HT1080 (cell line): ENCODE measurements at regions not wholly inside any gene's neighbourhood (a gene's known extent, or its start where the extent isn't known, plus 50 kb on each side); places are given as distances from the start of the nearest gene placed in this dataset.

ENCODE experiments used
- DNase-seq: peaks from one replicate; pipeline ENCODE4 v3.0.0-alpha.2; 2015; ENCODE audit warnings: low read depth

DNA sequence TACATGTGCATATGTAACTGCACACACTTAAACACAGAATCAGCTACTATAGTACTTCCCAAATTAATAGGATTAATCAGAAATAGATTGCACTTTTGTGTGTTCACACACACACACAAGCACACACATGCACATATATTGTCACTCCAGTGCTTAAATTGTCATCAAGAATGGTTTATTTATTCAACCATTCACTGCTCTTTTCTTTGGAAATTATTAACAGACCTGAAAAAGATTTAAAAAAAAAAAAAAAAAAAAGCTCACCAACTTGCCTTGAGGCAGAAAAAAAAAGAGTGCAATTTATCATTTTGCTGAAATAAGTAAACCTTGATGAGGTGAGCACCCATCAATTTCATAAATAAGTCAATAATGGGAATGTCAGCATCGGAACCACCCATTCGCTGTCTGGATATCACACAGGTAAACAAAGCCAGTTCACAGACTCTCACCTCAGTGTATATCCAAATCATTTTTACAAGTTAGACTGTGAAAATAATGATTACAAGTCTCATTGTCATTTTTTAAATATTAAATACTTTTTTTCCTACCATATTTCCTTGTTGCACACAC, 562.8 kb downstream of the BNC2 start:
- DNase-seq, result no peak

DNA sequence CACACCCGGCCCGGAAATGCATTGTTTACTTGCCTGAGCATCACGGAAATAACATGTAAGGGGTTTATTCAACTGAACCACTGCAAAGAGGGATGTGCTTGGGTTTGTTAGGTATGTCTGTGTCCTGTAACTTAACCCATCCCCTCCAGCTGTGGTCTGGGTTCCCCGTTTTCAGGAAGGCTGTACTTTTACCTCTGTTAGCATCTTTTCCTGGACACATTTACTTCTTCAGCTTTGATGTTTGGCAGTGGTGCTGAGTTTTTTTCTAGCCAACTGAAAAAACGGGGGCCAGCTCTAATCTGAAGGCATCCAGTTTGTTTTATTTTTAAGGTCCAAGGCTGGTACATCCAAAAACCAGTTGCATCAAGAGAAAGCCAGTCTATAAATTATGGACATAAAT, 561.8 kb downstream of the BNC2 start:
- no peak for DNase-seq

DNA sequence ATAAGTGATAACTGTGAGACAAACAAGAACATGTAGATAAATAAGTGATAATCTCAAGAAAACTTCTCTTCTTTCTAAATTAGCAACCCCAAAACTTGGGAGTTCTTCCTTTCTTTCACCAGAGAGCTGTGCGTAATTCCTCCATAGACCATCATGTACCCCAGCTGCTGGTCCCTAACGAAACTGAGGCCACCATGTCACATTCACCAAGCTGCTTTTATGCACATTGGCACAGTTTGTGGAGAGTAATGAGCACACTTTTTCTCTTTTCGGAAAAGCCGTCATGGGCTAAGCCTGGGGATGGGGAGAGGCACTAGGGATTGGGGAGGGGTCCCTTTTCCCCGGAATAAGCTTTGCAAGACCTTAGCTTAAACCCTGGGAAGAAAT, 561.4 kb downstream of the BNC2 start:
- no peak for DNase-seq

DNA sequence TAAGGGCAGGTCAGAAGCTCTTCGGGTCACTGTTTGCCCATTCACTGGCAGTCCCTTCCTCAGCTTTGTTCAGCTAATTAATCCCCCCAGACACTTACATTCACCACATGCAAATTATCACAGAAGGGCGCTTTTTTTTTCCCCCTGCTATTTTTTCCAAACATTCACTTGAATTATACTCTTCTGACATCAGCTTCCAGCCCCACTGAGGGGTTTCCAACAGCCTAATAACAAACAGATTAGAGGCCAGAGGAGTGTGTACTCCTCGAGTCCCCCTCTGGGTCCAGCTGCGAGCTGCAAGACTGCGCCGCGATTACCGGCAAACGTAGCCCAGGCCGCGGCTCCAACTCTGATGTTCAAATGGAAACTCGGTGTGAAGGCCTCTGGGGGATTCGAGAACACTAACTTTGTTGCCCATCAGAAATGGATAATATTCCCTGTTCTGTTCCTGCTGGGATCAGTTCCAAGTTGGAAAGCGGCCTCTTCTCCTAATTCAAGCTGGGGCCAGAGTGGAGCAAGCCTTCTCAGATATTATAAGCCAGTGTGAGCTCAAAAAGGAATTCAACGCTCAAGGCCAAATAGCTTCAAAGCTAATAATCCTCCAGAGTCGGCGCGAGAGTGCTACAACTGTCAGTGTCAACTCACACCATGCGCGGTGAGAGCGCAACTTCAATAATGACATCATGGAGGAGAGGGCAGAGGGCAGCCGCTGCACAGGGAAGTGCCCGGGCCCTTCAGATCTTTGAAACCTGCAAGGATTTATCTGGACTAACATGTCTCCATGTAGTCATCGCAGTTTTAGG, 560.8 kb downstream of the BNC2 start:
- DNase-seq, result no peak

DNA sequence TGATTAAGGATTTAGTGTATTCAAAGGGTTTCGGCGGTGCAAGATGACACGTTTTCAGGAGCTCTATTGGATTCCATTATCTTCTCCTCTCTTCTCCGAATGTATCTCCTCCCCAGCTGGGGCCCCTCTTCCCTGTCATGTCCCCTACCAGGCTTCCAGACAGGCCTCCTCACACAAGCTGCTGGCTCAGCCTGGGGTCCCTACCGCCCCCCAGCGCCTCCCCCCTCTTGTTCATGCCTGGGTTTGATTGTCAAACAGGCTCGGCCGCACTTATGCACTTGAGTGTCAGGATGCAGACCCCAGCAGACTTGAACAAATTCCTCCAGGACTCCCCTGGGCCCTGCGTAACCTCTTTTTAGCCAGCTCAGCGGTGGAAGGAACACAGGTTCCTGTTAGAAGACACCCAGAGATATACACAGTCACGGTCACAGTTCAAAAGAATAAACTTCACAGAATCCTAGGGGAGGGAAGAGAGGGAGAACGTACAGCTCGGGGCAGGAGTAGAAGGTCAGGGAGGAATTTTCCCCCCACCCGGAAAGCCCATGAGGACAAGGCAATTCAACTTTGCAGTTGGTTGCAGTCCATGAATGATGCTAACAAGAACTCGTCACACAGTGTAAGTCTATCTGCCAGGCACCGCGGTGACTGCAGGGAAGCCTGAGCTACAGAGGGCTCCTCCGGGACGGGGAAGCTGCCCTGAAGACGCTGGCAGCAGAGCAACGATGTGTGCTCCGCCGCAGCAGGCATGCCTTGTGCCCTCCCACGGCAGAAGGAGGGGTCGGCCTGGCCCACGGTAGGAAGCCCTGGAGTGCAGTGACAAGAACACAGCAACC, 560.0 kb downstream of the BNC2 start:
- no peak for DNase-seq

DNA sequence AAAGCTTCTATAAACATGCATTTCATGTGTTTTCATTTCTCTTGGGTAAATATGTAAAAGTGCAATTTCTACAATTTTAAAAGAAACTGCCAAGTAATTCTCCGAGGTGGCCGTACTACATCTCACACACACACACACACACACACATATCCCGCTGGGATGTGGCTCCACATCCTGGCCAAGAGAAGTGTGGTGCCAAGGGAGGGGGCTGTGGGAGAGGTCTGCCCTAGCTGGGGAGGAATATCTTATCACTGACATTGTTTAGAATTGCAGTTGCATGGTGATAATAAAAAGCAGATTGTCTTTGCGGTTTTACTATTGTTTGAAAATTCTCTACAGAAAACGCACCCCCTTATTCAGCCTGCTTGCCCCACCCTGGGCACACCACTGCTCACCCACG, 558.4 kb downstream of the BNC2 start:
- DNase-seq, result no peak

DNA sequence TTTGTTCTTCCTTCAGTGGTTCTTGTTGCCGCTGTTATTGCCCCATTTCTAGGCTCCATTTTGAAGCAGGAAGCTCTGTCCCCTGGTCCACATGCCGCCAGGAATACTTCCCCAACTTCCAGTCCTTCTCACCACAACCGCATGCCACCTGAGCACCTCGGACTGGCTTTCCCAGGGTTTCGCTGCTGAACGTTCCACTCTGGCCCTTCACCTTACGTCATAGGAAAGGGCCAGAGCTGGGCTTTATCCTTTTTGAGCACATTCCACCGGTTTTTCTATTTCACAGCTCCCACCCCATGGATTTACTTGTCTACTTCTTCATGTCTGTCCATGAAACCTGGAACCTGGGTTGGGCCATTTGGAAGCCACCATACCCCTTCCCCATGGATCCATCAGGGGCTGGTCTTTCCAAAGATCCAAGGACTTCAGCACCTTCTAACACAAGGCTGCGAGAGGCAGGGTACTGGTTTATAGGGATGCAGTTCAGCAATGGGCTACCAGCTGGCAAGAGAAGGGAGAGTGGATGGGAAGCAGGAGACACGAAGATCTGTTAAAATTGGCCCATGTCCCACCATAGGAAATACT, 557.4 kb downstream of the BNC2 start:
- no peak for DNase-seq

DNA sequence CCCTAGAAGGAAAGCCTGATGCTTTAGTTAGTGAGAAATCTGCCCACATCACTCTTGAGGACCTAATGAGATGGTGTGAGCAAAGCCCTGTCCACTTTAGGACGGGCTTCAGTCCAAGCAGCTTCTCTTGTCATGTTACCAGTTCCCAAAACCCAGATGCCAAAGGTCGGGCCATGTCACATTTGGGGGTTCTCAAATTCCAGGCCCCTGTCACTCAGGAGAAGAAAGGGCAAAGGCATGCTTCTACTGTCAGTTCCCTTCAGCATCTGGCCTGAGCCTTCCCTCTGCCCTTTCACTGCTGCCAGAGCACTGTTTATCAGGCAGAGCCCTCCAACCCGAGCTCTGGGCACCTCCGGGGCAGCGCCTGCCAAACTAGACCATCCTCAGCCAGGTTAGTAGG, 556.0 kb downstream of the BNC2 start:
- no peak for DNase-seq

DNA sequence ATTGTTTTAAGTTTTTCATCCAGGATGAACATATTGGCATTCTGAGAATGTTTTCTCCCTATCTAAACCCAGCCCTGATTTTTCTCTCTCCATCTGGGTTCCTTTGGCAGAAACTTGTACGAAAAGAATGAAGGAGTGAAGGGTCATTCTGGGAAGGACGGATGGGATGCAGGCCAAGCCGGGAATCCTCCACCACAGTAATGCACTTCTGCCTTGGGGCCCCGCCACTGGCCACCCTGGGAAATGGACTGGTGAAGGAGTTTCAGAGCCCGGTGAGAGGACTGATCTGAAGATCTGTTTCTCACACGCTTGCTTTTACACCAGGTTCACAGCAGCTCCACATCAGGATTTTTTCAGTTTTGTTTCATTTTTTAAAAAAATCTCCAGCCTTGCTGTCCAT, 554.8 kb downstream of the BNC2 start:
- no peak for DNase-seq

DNA sequence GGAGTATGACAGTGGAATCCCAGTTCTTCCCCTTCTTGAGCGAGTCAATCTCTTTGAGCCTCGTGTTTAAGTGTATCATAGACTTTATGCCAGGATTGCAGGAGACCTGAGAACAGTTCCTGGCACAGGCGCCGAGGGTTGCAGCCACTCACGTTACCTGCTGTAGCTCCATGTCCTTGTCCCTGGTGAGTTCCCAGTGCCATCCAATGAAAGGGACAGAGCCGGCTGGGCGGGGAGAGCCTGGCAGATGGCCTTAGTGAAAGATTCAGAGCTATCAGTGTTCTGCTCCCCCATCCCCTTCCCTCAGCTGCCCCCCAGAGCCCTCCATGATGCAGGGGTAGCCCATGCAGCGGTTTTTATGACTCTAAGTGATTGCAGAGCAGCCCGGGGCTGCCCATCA, 554.0 kb downstream of the BNC2 start:
- no peak for DNase-seq

DNA sequence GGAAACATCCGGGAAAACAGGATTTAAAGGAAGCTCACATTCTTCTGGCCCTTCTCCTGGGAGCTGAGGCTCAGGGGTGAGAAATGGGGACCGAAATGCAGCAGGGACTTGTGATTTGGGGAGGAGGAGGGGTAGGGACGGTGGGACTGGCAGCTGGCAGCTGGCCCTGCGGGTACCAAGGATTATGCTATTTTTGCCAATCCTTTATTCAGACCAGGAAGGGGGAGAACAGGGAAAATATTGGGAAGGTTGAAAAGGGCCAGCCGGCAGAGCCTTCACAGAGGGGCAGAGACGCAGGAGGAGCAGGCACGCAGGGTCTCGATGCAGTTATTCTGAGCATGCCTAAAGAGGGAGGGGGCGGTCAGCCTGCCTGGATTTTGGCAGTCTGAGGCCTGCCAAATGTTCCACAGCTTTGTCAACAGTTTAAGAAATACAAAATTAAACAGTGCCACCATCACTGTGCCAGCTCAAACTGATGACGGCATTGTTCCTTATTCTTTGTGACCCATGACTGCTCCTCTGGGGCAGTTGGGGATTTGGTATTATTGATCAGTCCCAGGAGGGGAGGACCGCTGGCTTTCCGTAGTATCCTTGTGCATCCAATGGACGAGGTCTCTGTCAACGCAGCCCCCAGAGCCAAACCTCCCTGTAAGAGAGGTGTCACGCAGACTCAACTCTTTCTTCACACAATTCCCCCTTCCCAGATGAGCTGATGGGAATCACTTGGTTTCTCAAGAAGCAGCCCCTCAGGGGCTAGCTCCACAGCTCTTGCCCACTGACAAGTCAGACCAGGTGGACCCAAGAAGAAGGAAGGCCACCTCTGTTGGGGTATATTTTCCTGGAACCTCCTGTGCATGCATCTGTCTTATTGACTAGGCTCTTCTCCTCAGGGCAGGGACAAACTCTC, 553.3 kb downstream of the BNC2 start:
- DNase-seq, result no peak

DNA sequence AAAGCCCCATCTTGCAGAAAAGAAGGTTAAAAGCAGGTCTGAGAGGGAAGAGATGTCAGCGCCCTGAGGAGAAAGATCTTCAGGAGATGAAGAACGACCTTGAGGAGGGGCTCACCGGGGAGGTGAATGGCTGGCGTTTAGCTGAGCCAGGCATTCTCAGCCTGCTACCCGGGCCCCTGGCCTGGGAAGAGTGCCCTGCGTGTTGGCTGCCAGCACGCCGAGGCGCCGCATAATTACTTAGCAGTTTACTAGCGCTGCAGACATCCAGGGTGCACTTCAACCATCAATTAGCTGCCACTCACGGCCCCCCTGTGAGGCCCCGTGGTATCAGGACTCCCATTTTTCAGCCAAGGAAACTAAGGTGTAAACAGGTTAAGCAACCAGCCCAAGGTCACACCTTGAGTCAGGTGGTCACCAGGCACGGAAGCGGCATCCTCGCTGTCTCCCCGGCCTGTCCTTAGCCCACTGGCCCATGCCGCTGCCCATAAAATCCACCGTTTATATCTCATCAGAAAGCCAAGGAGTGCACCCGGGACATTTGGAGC, 551.9 kb downstream of the BNC2 start:
- no peak for DNase-seq

DNA sequence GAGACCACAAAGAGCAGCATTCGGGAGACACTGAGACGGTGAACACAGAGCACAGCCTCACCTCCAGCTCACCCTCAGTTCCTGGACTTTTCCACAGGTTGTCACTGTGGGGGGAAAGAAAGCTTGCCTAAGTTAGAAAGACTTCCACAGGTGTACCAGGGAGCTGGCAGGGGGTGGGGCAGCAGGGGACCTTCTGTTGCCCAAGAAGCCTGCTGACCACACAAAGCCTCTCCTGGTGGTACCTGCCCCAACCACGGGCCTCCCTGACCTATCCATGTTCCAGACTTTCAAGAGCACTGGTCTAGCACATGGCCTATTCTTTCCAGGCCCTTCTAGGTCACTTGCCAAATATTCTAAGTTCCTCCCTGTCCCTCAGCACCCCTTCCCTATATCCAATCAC, 550.8 kb downstream of the BNC2 start:
- no peak for DNase-seq

DNA sequence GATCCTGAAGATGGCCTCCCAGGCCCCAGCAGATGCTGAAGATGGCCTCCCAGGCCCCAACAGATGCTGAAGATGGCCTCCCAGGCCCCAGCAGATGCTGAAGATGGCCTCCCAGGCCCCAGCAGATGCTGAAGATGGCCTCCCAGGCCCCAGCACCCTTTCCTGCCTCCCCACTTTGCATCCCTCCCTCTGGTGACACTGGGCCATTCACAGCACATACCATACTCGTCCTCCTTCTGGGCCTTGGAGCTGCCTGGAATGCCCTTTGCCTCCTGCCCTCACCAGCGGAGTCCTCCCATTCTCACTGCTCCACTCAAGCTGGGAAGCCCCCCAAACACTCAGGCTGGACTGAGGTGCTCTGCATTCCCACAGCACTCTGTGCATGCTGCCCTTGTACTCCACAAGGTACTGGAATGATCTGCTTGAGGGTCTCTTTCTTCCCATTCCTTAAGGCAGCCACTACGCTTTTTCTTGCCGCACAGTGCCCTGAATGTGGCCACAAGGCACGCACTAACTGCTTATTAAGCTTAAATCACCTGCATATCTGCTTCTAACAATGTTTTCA, 550.0 kb downstream of the BNC2 start:
- DNase-seq, result no peak

DNA sequence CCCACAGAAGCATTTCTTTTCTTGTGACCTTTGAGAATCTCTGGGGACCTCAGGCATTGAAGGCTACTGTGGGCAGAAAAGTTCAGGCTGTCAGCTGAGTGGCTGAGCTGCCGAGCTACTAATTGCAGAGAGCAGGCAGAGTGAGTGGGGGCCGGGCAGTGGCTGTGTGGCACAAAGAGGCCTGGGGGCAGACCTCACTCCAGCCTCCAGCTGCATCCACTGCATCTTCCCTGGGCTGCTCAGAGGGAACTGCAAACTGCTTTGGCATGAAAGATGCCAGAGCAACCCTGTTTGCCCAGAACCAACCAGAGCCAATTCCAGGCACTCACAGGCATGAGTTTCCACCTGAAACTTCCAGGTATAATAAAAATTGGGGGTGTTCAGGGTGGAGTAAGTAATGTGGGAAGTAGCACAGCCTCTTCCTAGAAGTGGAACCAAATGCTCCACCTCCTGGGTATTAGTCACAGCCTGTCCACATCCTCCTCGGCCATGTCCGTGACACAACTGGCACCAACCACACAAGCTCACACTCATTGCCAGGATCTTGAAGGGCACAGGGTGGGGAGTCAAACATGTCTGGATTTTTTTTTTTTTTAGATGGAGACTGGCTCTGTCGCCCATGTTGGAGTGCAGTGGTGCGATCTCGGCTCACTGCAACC, 548.9 kb downstream of the BNC2 start:
- DNase-seq, result peak; percentile 86

DNA sequence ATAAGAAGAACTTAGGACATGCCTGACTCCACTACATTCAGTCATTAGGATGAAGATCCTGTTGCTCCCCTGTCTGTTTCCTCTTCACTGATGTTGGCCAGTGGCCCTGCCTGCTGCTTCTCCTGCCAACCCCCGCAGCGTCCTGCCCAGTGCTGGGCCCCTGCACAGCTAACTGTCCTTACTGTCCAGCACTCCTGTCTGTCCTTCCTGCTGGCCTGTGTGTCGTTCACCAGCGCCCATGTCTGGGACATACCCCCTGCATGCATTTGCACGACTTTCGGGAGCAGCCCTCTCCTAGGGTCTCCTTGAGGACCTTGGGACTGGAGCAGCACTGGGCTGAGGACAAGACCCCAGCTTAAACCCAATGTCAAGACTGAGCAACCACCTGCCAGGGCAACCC, 547.6 kb downstream of the BNC2 start:
- DNase-seq, result no peak

DNA sequence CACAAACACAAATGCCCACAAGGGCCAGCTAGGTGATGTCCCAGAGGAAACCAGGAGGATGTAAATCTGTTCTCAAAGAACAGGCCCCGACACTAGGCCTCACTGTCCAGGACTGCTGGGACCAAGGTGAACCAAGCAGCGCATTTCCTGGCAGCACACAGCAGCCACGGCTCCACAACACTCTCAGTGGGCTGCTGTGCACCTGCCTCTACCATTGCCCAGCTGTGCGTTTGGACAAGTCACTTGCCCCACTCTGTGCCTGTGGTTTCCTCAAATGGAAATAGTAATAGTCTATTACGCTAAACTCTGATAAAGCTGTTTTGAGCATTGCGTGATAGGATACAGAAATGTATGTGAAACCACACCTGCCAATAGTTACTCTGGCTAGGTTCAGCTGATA, 544.5 kb downstream of the BNC2 start:
- no peak for DNase-seq

DNA sequence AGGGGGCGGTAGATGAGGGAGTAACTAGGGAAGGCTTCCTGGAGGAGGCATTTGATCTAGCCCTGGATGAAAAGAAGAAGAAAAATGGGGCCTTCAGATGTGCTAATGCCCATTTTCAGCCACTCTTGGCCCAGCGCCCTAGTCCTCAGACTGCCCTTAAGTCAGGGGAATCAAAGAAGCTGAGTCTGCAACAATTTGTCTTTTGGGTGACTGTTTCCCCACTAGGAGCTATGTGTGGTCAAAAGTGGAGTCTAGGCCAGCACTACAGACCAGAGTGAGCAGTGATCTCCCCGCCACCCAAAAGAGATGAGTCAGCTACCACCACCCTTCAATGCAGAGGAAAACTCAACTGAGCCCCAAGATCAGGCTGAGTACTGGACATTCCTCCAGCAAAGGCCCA, 542.1 kb downstream of the BNC2 start:
- no peak for DNase-seq

DNA sequence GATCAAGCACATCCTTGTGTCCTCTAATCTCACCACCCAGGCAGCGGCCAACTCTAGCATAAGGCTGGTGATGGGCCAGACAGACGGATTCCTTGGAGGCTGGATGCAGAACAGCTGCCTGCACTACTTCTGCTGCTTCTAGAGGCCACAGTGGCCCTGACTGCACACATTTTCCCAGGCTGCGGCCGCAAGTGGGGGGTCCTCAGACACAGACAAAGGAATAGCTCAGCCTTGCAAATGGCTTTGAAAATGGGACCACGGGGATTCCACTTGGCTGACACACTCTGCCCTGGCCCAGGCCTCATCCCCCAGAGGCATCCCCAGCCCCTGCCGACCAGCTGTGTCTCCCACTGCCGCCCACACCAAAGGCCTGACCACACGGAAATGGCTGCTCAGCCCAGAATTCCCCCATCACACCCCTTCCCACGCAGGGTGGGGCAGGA, 540.8 kb downstream of the BNC2 start:
- no peak for DNase-seq

DNA sequence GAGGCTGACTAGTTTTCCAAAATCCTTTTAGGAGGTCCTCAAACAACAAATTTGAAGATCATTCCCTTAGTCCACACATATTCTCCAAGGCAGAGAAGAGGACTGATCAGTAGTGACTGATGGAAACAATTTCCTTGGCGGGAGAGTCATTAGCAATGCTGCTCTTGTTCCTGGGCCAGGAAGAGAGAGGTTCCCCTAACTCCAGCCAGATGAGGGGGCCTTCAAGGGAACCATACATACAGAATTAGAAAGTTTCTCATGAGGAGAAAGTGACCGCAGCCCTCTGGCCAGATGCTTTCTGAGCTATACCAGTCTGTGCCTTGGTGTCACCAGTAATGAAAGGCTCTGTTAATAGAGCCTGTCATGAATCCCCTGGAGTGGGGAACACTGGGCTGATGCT, 539.4 kb downstream of the BNC2 start:
- DNase-seq, result no peak
